Loucy (cell line): ENCODE measurements at regions not wholly inside any gene's neighbourhood (a gene's known extent, or its start where the extent isn't known, plus 50 kb on each side); places are given as distances from the start of the nearest gene placed in this dataset.

Experiments used
- CTCF ChIP-seq: fragments of 200-600 bp; sonication (generic); conservative IDR thresholded peaks from 2 replicates; pipeline ENCODE4 v1.5.1; 2014; ENCODE audit warnings: mild to moderate bottlenecking, antibody characterized with exemption, low read length
- EZH2phosphoT487 ChIP-seq: fragments of 200-600 bp; IDR thresholded peaks from 2 replicates; pipeline ENCODE4 v1.6.1; 2018; ENCODE audit warnings: antibody characterized with exemption, mild to moderate bottlenecking, moderate library complexity, borderline replicate concordance

- TF ChIP-seq CTCF (no peak), EZH2phosphoT487 (no peak)
These were observed 263.8 kb upstream of the TNRC6C start for GRCh38 chr17:77694391-77695363.
